GM12878 (cell line): ENCODE measurements at regions not wholly inside any gene's neighbourhood (a gene's known extent, or its start where the extent isn't known, plus 50 kb on each side); places are given as distances from the start of the nearest gene placed in this dataset.

Experiments
- E4F1 ChIP-seq: fragments of 450-650 bp; IDR thresholded peaks from 2 replicates; pipeline ENCODE4 v1.6.1; 2018; ENCODE audit warnings: borderline replicate concordance, mild to moderate bottlenecking; ENCODE audit not compliant: partially characterized antibody
- EP300 ChIP-seq, 2 experiments: fragments of 150-350 bp in 1 of 2; IDR thresholded peaks; 2 replicates each; pipeline ENCODE4 v1.6.1; 2011 to 2012; ENCODE audit warnings: low read depth in 2 of 2, low read length in 2 of 2, borderline replicate concordance in 1 of 2, improper control_type of control experiment in 1 of 2, inconsistent platforms in 1 of 2; ENCODE audit not compliant: control insufficient read depth in 1 of 2
- EZH2 ChIP-seq: IDR thresholded peaks from 2 replicates; pipeline ENCODE4 v1.6.1; 2012; ENCODE audit warnings: low read depth, mild to moderate bottlenecking, control low read depth, inconsistent platforms, low read length, borderline replicate concordance; ENCODE audit not compliant: control insufficient read depth
- HDAC6 ChIP-seq: fragments of 200-600 bp; sonication (generic); IDR thresholded peaks from one replicate; pipeline ENCODE4 v1.8.0; 2017; ENCODE audit warnings: antibody characterized with exemption; ENCODE audit not compliant: unreplicated experiment
- MTA3 ChIP-seq: IDR thresholded peaks from 2 replicates; pipeline ENCODE4 v1.6.1; 2012; ENCODE audit warnings: low read length, inconsistent platforms, borderline replicate concordance
- PAX5 ChIP-seq: IDR thresholded peaks from 2 replicates; pipeline ENCODE4 v1.6.1; 2011; ENCODE audit warnings: low read depth, low read length, borderline replicate concordance
- POLR2A ChIP-seq: IDR thresholded peaks from 2 replicates; pipeline ENCODE4 v1.6.1; 2011; ENCODE audit warnings: low read depth, mild to moderate bottlenecking, low read length
- RFX5 ChIP-seq: IDR thresholded peaks from 2 replicates; pipeline ENCODE4 v1.6.1; 2011; ENCODE audit warnings: low read depth, low read length, improper control_type of control experiment
- SMC3 ChIP-seq: IDR thresholded peaks from 2 replicates; pipeline ENCODE4 v1.6.1; 2011; ENCODE audit warnings: low read length, improper control_type of control experiment, borderline replicate concordance
- SUZ12 ChIP-seq: fragments of 200-600 bp; sonication (generic); IDR thresholded peaks from one replicate; pipeline ENCODE4 v1.6.1; 2018; ENCODE audit warnings: antibody characterized with exemption, mild to moderate bottlenecking; ENCODE audit not compliant: unreplicated experiment
- TBL1XR1 ChIP-seq: IDR thresholded peaks from 2 replicates; pipeline ENCODE4 v1.6.1; 2012; ENCODE audit warnings: low read depth, low read length, improper control_type of control experiment
- TCF12 ChIP-seq: IDR thresholded peaks from 2 replicates; pipeline ENCODE4 v1.6.1; 2011; ENCODE audit warnings: low read depth, mild to moderate bottlenecking, low read length
- TF ChIP-seq, protein P1 (sequence below), 3 experiments: IDR thresholded peaks in 2 of 3; conservative IDR thresholded peaks in 1 of 3; 2 replicates each; pipeline ENCODE4 v1.5.1; 2011; ENCODE audit warnings: low read depth in 3 of 3, low read length in 3 of 3, mild to moderate bottlenecking in 3 of 3, control low read depth in 2 of 3, moderate library complexity in 2 of 3, inconsistent platforms in 1 of 3, mixed read lengths in 1 of 3; ENCODE audit not compliant: control insufficient read depth in 2 of 3, insufficient read depth in 1 of 3; ENCODE audit errors: extremely low read depth in 1 of 3

DNA sequence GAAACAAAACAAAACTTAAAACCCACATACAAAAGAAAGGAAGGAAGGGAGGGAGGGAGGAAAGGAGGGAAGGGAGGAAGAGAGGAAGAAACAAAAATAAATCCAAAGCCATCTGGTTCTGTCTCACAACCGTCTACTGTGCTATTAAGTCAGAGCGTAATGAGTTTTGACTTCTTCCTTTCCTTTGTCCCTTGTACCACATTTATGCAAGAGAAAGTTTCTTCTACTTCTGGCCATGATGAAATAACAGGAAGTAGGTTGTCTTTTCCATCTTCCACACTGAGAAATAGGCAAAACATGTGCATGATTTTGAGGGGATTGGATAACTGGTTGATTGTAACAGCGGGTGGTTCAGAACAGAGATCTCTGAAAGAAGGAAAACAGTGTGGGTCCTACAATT lies 121.4 kb downstream of the CTAGE1 start:
- TF ChIP-seq TCF12 (no peak), EZH2 (no peak), SUZ12 (no peak), RFX5 (no peak), SMC3 (no peak), E4F1 (no peak), EP300 (IDR thresholded peaks at IDR 0.05; ENCODE audit: borderline replicate concordance in 1 of 2, control insufficient read depth in 1 of 2, low read depth in 2 of 2, low read length in 2 of 2) (no peak), MTA3 (no peak), PAX5 (no peak), HDAC6 (no peak), TBL1XR1 (no peak), POLR2A (no peak)
- TF ChIP-seq, protein P1, sequence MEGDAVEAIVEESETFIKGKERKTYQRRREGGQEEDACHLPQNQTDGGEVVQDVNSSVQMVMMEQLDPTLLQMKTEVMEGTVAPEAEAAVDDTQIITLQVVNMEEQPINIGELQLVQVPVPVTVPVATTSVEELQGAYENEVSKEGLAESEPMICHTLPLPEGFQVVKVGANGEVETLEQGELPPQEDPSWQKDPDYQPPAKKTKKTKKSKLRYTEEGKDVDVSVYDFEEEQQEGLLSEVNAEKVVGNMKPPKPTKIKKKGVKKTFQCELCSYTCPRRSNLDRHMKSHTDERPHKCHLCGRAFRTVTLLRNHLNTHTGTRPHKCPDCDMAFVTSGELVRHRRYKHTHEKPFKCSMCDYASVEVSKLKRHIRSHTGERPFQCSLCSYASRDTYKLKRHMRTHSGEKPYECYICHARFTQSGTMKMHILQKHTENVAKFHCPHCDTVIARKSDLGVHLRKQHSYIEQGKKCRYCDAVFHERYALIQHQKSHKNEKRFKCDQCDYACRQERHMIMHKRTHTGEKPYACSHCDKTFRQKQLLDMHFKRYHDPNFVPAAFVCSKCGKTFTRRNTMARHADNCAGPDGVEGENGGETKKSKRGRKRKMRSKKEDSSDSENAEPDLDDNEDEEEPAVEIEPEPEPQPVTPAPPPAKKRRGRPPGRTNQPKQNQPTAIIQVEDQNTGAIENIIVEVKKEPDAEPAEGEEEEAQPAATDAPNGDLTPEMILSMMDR (IDR thresholded peaks at IDR 0.05 in 2 of 3, conservative IDR thresholded peaks at IDR 0.05 in 1 of 3; ENCODE audit: control insufficient read depth in 2 of 3, extremely low read depth in 1 of 3, insufficient read depth in 1 of 3, low read depth in 3 of 3, low read length in 3 of 3) = no peak
